ENCODE measurements at regions not wholly inside any gene's neighbourhood (a gene's known extent, or its start where the extent isn't known, plus 50 kb on each side); places are given as distances from the start of the nearest gene placed in this dataset.
"Not testable (repeated sequence)": the region's sequence is repeated elsewhere in the genome, so short reads cannot be mapped to it uniquely, and the experiment has no call there.

DNA sequence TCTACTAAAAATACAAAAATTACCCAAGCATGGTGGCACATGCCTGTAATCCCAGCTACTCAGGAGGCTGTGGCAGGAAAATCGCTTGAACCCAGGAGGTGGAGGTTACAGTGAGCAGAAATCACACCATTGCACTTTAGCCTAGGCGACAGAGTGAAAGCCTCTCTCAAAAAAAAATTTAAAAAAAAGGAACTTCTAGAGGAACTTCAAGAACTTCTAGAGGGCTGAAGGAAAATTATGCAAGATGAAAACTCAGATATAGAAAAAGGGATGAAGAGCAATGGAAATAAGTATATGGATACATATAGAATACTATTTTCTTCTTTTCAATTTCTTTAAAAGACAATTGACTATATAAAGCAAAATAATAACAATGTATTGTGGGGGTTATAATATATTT lies 51.2 kb upstream of the PRR5 start:
- no peaks in the 10 kb centered on the region for H3K36me3 ChIP-seq (ENCODE audit: insufficient read depth, low read length)
- no peak overlapping the region for H2AFZ ChIP-seq (ENCODE audit: low read length, unreplicated experiment)
- H3K4me1 ChIP-seq (ENCODE audit: control insufficient read depth, insufficient read depth, low read length, unreplicated experiment): no peaks in the 10 kb centered on the region
- no peaks in the 10 kb centered on the region for H3K79me2 ChIP-seq (ENCODE audit: control insufficient read depth, insufficient read depth, low read length, unreplicated experiment)
- no peak overlapping the region for H3K27ac ChIP-seq (ENCODE audit: low read depth, low read length)
- H3K27me3 ChIP-seq (ENCODE audit: insufficient read depth, low read length): peaks cover 7% of the 10 kb centered on the region; the same call in 1 of the 2 replicates
- no peak overlapping the region for H3K4me3 ChIP-seq (ENCODE audit: low read depth, low read length)

DNA sequence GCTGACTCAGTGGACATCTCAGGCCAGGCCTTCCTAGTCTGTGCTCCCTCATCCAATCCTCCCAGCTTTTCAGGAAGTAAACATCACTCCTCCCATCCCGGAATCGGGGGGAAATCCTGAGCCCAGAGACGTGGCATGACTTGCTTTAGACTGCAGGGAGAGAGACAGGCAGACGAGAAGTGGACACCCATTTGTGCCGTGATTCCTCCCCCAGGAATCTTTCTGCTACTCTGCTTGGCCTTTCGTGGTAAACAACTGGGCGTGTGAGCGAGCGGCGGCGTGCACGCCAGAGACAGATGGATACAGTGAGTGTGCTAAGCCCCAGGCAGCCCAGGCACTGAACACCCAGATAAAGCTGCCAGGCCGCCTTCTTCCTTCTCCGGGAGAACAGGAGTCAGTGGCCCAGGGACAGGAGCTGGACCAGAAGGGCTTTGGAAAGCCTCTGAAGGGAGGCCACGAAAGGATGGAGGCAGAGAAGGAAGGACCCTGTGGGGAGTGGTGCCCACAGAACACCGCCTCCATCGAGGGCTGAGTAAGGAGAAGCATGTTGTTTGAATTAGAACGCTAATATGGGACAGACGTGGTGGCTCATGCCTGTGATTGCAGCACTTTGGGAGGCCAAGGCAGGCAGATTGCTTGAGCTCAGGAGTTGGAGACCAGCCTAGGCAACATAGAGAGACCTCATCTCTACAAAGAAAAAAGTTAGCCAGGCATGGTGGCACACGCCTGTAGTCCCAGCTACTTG lies 53.0 kb upstream of the PRR5 start:
- H3K79me2 ChIP-seq (ENCODE audit: control insufficient read depth, insufficient read depth, low read length, unreplicated experiment): no peaks in the 10 kb centered on the region
- H2AFZ ChIP-seq (ENCODE audit: low read length, unreplicated experiment): no peak overlapping the region
- H3K4me1 ChIP-seq (ENCODE audit: control insufficient read depth, insufficient read depth, low read length, unreplicated experiment): no peaks in the 10 kb centered on the region
- no peak overlapping the region for H3K4me3 ChIP-seq (ENCODE audit: low read depth, low read length)
- no peaks in the 10 kb centered on the region for H3K36me3 ChIP-seq (ENCODE audit: insufficient read depth, low read length)
- no peak overlapping the region for H3K27ac ChIP-seq (ENCODE audit: low read depth, low read length)
- H3K27me3 ChIP-seq (ENCODE audit: insufficient read depth, low read length): peaks cover 7% of the 10 kb centered on the region; the same call in 1 of the 2 replicates

DNA sequence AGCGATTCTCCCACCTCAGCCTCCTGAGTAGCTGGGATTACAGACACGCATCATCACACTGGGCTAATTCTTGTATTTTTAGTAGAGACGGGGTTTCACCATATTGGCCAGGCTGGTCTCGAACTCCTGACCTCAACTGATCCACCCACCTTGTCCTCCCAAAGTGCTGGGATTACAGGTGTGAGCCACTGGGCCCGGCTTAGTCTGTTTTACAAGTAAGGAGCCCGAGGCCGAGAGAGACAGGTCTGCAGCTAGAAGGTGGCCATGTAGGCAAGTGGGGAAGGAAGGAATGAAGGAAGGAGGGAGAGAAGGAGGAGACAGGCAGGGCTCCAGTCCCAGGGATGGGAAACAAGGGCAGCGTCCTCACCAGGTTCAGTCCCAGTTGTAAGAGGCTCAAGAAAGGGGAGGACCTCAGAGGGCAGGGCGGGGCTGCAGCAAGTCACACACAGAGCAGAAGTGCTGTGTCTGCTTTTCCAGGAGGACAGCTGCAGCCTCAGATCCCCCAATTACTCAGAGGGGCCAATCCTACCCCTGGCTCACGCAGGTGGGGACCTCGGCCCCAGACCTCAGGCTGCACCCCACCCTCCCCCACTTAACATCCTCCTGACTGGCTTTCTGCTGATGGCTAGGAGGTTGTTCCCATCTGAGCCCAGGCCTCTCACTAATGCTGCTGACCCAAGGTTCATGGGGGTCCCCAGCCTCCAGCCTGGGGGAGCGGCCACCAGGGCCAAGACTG lies 53.8 kb upstream of the PRR5 start:
- H3K4me1 ChIP-seq (ENCODE audit: control insufficient read depth, insufficient read depth, low read length, unreplicated experiment): no peaks in the 10 kb centered on the region
- H3K36me3 ChIP-seq (ENCODE audit: insufficient read depth, low read length): no peaks in the 10 kb centered on the region
- no peak overlapping the region for H3K4me3 ChIP-seq (ENCODE audit: low read depth, low read length)
- no peaks in the 10 kb centered on the region for H3K79me2 ChIP-seq (ENCODE audit: control insufficient read depth, insufficient read depth, low read length, unreplicated experiment)
- no peak overlapping the region for H3K27ac ChIP-seq (ENCODE audit: low read depth, low read length)
- H2AFZ ChIP-seq (ENCODE audit: low read length, unreplicated experiment): no peak overlapping the region
- H3K27me3 ChIP-seq (ENCODE audit: insufficient read depth, low read length): peaks cover 7% of the 10 kb centered on the region; the same call in 1 of the 2 replicates

DNA sequence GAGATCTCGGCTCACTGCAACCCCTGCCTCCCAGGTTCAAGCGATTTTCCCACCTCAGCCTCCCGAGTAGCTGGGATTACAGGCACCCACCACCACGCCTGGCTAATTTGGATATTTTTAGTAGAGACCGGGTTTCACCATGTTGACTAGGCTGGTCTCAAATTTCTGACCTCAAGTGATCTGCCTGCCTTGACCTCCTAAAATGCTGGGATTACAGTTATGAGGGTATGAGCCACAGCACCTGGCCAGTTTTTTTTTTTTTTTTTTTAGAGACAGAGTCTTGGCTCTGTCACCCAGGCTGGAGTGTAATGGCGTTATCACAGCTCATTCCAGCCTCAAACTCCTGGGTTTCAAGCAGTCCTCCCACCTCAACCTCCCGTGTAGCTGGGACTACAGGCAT lies 54.9 kb upstream of the PRR5 start:
- Histone ChIP-seq H2AFZ (ENCODE audit: low read length, unreplicated experiment) (no peak overlapping the region), H3K36me3 (ENCODE audit: insufficient read depth, low read length) (no peaks in the 10 kb centered on the region), H3K4me3 (ENCODE audit: low read depth, low read length) (no peak overlapping the region), H3K79me2 (ENCODE audit: control insufficient read depth, insufficient read depth, low read length, unreplicated experiment) (no peaks in the 10 kb centered on the region), H3K27me3 (ENCODE audit: insufficient read depth, low read length) (peaks cover 6% of the 10 kb centered on the region; the same call in 1 of the 2 replicates), H3K27ac (ENCODE audit: low read depth, low read length) (no peak overlapping the region), H3K4me1 (ENCODE audit: control insufficient read depth, insufficient read depth, low read length, unreplicated experiment) (no peaks in the 10 kb centered on the region)

DNA sequence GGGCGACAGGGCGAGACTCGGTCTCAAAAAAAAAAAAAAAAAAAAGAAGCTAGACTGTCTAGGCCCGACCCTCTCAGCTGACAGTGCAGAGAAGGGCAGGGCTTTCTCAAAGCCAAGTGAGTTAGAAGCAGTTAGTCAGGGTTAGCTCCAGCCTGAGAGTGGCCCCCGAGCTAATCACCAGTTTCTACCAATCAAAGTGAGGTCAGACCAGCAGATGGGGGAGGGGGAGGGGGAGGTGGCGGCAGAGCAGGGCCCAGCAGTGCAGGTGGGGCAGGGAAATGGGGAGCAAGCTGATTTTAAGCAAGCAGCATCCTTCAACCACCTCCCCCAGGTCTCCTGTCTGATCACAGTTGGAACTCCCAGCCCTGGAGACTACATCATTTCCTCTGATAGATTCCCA lies 55.3 kb upstream of the PRR5 start:
- H3K4me3 ChIP-seq (ENCODE audit: low read depth, low read length): no peak overlapping the region
- H2AFZ ChIP-seq (ENCODE audit: low read length, unreplicated experiment): no peak overlapping the region
- no peaks in the 10 kb centered on the region for H3K4me1 ChIP-seq (ENCODE audit: control insufficient read depth, insufficient read depth, low read length, unreplicated experiment)
- peaks cover 1% of the 10 kb centered on the region; the same call in 1 of the 2 replicates for H3K27me3 ChIP-seq (ENCODE audit: insufficient read depth, low read length)
- H3K36me3 ChIP-seq (ENCODE audit: insufficient read depth, low read length): no peaks in the 10 kb centered on the region
- no peak overlapping the region for H3K27ac ChIP-seq (ENCODE audit: low read depth, low read length)
- no peaks in the 10 kb centered on the region for H3K79me2 ChIP-seq (ENCODE audit: control insufficient read depth, insufficient read depth, low read length, unreplicated experiment)

DNA sequence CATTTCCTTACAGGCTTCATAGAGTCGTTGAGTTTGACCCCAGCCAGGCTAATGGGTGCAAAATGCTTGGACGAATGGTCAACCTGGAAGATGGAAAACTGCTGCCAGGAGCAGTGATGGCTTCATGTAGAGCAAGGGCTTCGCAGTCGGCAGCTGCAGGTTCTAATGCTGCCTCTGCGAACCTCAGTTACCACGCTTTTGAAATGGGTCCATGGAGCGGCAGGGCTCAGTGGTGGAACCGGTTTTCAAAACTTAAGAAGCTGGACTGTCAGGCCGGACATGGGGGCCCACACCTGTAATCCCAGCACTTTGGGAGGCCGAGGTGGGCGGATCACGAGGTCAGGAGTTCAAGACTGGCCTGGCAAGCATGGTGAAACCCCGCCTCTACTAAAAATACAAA lies 55.9 kb upstream of the PRR5 start:
- no peak overlapping the region for H2AFZ ChIP-seq (ENCODE audit: low read length, unreplicated experiment)

DNA sequence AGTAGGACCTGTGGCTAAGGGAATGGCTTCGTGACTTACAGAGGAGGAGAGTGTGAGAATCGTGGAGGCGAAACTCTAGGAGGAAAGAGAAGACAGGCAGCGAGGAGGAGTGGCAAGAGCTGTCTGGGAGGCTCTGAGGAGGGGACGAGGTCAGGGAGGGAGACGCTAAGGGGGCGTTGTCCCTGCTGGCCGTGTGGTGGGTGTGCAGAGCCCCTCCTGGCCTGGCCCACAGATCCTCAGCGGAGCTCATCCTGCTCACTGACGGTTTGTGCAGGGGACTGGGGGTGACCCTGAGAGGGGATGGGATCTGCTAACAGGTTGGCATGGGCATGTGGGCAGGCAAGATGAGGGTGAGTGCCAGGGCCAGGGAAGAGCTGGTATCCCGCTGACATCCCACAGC lies 56.5 kb upstream of the PRR5 start:
- H2AFZ ChIP-seq (ENCODE audit: low read length, unreplicated experiment): no peak overlapping the region
- no peaks in the 10 kb centered on the region for H3K36me3 ChIP-seq (ENCODE audit: insufficient read depth, low read length)
- no peaks in the 10 kb centered on the region for H3K27me3 ChIP-seq (ENCODE audit: insufficient read depth, low read length)
- no peaks in the 10 kb centered on the region for H3K79me2 ChIP-seq (ENCODE audit: control insufficient read depth, insufficient read depth, low read length, unreplicated experiment)
- H3K4me3 ChIP-seq (ENCODE audit: low read depth, low read length): no peak overlapping the region
- no peak overlapping the region for H3K27ac ChIP-seq (ENCODE audit: low read depth, low read length)
- no peaks in the 10 kb centered on the region for H3K4me1 ChIP-seq (ENCODE audit: control insufficient read depth, insufficient read depth, low read length, unreplicated experiment)

More for the DNA sequence above, 55.9 kb upstream of the PRR5 start:
- no peak overlapping the region for H3K4me3 ChIP-seq (ENCODE audit: low read depth, low read length)
- no peaks in the 10 kb centered on the region for H3K4me1 ChIP-seq (ENCODE audit: control insufficient read depth, insufficient read depth, low read length, unreplicated experiment)
- H3K79me2 ChIP-seq (ENCODE audit: control insufficient read depth, insufficient read depth, low read length, unreplicated experiment): no peaks in the 10 kb centered on the region
- no peaks in the 10 kb centered on the region for H3K27me3 ChIP-seq (ENCODE audit: insufficient read depth, low read length)
- H3K27ac ChIP-seq (ENCODE audit: low read depth, low read length): no peak overlapping the region
- H3K36me3 ChIP-seq (ENCODE audit: insufficient read depth, low read length): no peaks in the 10 kb centered on the region

DNA sequence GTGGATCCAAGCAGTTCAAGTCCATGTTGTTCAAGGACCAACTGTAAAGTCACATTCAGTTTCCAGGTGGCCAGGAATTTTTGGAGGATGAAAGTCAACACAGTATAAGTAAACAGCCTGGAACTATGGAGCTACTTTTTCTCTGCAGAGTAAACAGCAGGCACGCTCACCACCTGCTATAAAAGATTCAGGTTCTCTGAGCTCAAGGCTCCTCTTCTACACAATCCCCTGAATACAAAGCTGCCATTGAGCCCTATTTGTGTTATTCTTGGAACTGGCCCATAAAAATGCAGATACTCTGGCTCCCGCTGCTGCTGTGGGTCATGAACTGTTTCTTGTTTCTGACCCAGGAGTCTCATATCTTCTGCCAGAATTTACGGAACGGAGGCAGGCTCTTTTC lies 56.9 kb upstream of the PRR5 start:
- H3K79me2 ChIP-seq (ENCODE audit: control insufficient read depth, insufficient read depth, low read length, unreplicated experiment): no peaks in the 10 kb centered on the region
- no peak overlapping the region for H3K27ac ChIP-seq (ENCODE audit: low read depth, low read length)
- H3K27me3 ChIP-seq (ENCODE audit: insufficient read depth, low read length): no peaks in the 10 kb centered on the region
- no peaks in the 10 kb centered on the region for H3K36me3 ChIP-seq (ENCODE audit: insufficient read depth, low read length)
- no peaks in the 10 kb centered on the region for H3K4me1 ChIP-seq (ENCODE audit: control insufficient read depth, insufficient read depth, low read length, unreplicated experiment)
- no peak overlapping the region for H2AFZ ChIP-seq (ENCODE audit: low read length, unreplicated experiment)
- H3K4me3 ChIP-seq (ENCODE audit: low read depth, low read length): no peak overlapping the region

DNA sequence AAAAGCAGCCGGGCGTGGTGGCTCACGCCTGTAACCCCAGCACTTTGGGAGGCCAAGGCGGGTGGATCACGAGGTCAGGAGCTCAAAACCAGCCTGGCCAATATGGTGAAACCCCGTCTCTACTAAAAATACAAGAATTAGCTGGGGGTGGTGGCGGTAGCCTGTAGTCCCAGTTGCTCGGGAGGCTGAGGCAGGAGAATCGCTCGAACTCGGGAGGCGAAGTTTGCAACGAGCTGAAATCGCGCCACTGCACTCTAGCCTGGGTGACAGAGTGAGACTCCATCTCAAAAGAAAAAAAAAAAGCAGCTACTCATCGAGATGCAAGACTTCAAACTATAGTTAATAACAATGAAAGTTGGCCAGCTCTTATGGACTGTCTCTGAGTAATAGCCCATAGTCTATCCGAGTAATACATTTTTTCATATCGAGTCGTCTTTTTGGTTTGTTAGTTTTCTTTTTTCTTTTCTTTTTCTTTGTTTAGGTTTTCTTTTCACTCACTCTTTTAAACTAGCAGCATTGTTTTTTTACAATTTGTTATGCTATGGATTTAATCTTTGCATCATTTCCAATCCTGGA lies 58.4 kb upstream of the PRR5 start:
- H3K4me1 ChIP-seq (ENCODE audit: control insufficient read depth, insufficient read depth, low read length, unreplicated experiment); H3K27ac ChIP-seq (ENCODE audit: low read depth, low read length); H3K36me3 ChIP-seq (ENCODE audit: insufficient read depth, low read length); H3K27me3 ChIP-seq (ENCODE audit: insufficient read depth, low read length); H2AFZ ChIP-seq (ENCODE audit: low read length, unreplicated experiment); H3K4me3 ChIP-seq (ENCODE audit: low read depth, low read length); H3K79me2 ChIP-seq (ENCODE audit: control insufficient read depth, insufficient read depth, low read length, unreplicated experiment): not testable (repeated sequence)

DNA sequence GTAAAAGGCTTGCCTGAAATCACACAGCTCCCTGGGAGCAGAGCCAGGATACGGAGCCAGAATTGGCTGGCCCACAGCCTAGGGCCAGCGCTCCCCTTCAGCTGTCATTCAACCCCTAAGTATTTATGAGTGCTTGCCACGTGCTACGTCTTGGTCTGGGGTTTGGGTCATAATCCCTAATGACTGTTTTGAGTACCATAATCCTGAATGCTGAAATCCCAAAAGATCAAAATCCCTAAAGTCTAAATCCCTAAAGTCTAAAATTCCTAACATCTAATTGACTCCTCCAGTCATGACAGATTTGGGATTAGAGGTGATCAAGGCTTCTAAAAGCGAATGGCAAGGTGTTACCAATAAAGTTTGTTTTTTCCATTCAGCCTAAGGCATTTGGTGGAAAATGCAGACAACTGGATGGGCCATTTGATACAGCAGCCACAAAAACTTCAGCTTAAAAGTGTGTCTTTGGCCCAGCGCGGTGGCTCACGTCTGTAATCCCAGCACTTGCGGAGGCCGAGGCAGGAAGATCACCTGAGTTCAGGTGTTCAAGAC lies 59.8 kb upstream of the PRR5 start:
- Histone ChIP-seq H3K4me1 (ENCODE audit: control insufficient read depth, insufficient read depth, low read length, unreplicated experiment) (peaks cover 5% of the 10 kb centered on the region), H3K27ac (ENCODE audit: low read depth, low read length) (no peak overlapping the region), H3K27me3 (ENCODE audit: insufficient read depth, low read length) (no peaks in the 10 kb centered on the region), H3K4me3 (ENCODE audit: low read depth, low read length) (no peak overlapping the region), H2AFZ (ENCODE audit: low read length, unreplicated experiment) (no peak overlapping the region), H3K79me2 (ENCODE audit: control insufficient read depth, insufficient read depth, low read length, unreplicated experiment) (no peaks in the 10 kb centered on the region), H3K36me3 (ENCODE audit: insufficient read depth, low read length) (no peaks in the 10 kb centered on the region)
